Stomach smooth muscle (tissue), 2 donors: ENCODE measurements at regions not wholly inside any gene's neighbourhood (a gene's known extent, or its start where the extent isn't known, plus 50 kb on each side); places are given as distances from the start of the nearest gene placed in this dataset.

Experiments used
- H3K27ac ChIP-seq: one replicate; pipeline ENCODE4 v1.7.0; 2013; ENCODE audit warnings: mild to moderate bottlenecking, low read length, inconsistent platforms
- H3K27me3 ChIP-seq, 2 donors: one replicate each; pipeline ENCODE4 v1.7.0; 2013; ENCODE audit warnings: low read length in 2 of 2; ENCODE audit not compliant: insufficient read depth in 2 of 2, control insufficient read depth in 1 of 2
- H3K36me3 ChIP-seq, 2 donors: one replicate each; pipeline ENCODE4 v1.7.0; 2013; ENCODE audit warnings: low read length in 2 of 2; ENCODE audit not compliant: control insufficient read depth in 2 of 2, insufficient read depth in 2 of 2
- H3K4me1 ChIP-seq: one replicate; pipeline ENCODE4 v1.7.0; 2013; ENCODE audit warnings: low read length; ENCODE audit not compliant: control insufficient read depth, insufficient read depth
- H3K4me3 ChIP-seq, 2 donors: one replicate each; pipeline ENCODE4 v1.7.0; 2013; ENCODE audit warnings: low read length in 2 of 2
- H3K9ac ChIP-seq, 2 donors: one replicate each; pipeline ENCODE4 v1.7.0; 2013; ENCODE audit warnings: low read length in 2 of 2, mild to moderate bottlenecking in 1 of 2
- H3K9me3 ChIP-seq, 2 donors: one replicate each; pipeline ENCODE4 v1.7.0; 2013; ENCODE audit warnings: low read length in 2 of 2; ENCODE audit not compliant: control insufficient read depth in 2 of 2
- donor health status: healthy.
- donor health status: Pancreatic carcinoma.

- Histone ChIP-seq H3K4me1 (no peaks in the 10 kb centered on the region), H3K27me3 (no peaks in the 10 kb centered on the region), H3K36me3 (no peaks in the 10 kb centered on the region), H3K9ac (no peak overlapping the region), H3K4me3 (no peak overlapping the region), H3K9me3 (no peaks in the 10 kb centered on the region), H3K27ac (no peak overlapping the region)
These were observed 423.6 kb upstream of the NEGR1 start for GRCh38 chr1:72705921-72706320.

GRCh38 chr1:72704841-72705477 is 422.6 kb upstream of the NEGR1 start:
- no peaks in the 10 kb centered on the region for H3K4me1 ChIP-seq
- no peak overlapping the region for H3K27ac ChIP-seq
- H3K36me3 ChIP-seq = no peaks in the 10 kb centered on the region
- no peaks in the 10 kb centered on the region for H3K9me3 ChIP-seq
- H3K9ac ChIP-seq = no peak overlapping the region
- no peak overlapping the region for H3K4me3 ChIP-seq
- H3K27me3 ChIP-seq = no peaks in the 10 kb centered on the region

- H3K27me3 ChIP-seq = no peaks in the 10 kb centered on the region
- H3K36me3 ChIP-seq = no peaks in the 10 kb centered on the region
- H3K9me3 ChIP-seq = peaks cover 2 to 4% of the 10 kb centered on the region in 2 donors
- H3K4me3 ChIP-seq = no peak overlapping the region
- no peaks in the 10 kb centered on the region for H3K4me1 ChIP-seq
- H3K9ac ChIP-seq = no peak overlapping the region
- no peak overlapping the region for H3K27ac ChIP-seq
These were observed 415.1 kb upstream of the NEGR1 start for GRCh38 chr1:72697410-72697809.

- Histone ChIP-seq H3K36me3 (no peaks in the 10 kb centered on the region), H3K9me3 (peaks cover 2 to 4% of the 10 kb centered on the region in 2 donors), H3K9ac (no peak overlapping the region), H3K27me3 (no peaks in the 10 kb centered on the region), H3K27ac (no peak overlapping the region), H3K4me1 (no peaks in the 10 kb centered on the region), H3K4me3 (no peak overlapping the region)
These were observed 411.6 kb upstream of the NEGR1 start for GRCh38 chr1:72693899-72694298.

GRCh38 chr1:72693376-72693775 is 411.0 kb upstream of the NEGR1 start:
- no peaks in the 10 kb centered on the region for H3K36me3 ChIP-seq
- H3K4me3 ChIP-seq = no peak overlapping the region
- no peaks in the 10 kb centered on the region for H3K27me3 ChIP-seq
- H3K9me3 ChIP-seq = peaks cover 2 to 4% of the 10 kb centered on the region in 2 donors
- H3K27ac ChIP-seq = no peak overlapping the region
- H3K4me1 ChIP-seq = no peaks in the 10 kb centered on the region
- H3K9ac ChIP-seq = no peak overlapping the region

GRCh38 chr1:72690871-72691270 is 408.5 kb upstream of the NEGR1 start:
- H3K9ac ChIP-seq = no peak overlapping the region
- H3K9me3 ChIP-seq = peaks cover 2 to 4% of the 10 kb centered on the region in 2 donors
- no peak overlapping the region for H3K4me3 ChIP-seq
- H3K27ac ChIP-seq = no peak overlapping the region
- H3K36me3 ChIP-seq = no peaks in the 10 kb centered on the region
- no peaks in the 10 kb centered on the region for H3K27me3 ChIP-seq
- no peaks in the 10 kb centered on the region for H3K4me1 ChIP-seq

GRCh38 chr1:72678683-72679082 is 396.3 kb upstream of the NEGR1 start:
- H3K36me3 ChIP-seq = no peaks in the 10 kb centered on the region
- no peak overlapping the region for H3K9ac ChIP-seq

GRCh38 chr1:72670902-72671301 is 388.6 kb upstream of the NEGR1 start:
- Histone ChIP-seq H3K4me3 (no peak overlapping the region), H3K27ac (no peak overlapping the region), H3K27me3 (no peaks in the 10 kb centered on the region), H3K36me3 (no peaks in the 10 kb centered on the region), H3K9ac (no peak overlapping the region), H3K4me1 (no peaks in the 10 kb centered on the region), H3K9me3 (no peaks in the 10 kb centered on the region)

More at GRCh38 chr1:72678683-72679082, 396.3 kb upstream of the NEGR1 start:
- Histone ChIP-seq H3K27me3 (no peaks in the 10 kb centered on the region), H3K9me3 (no peaks in the 10 kb centered on the region), H3K4me1 (no peaks in the 10 kb centered on the region), H3K27ac (no peak overlapping the region), H3K4me3 (no peak overlapping the region)

- H3K27ac ChIP-seq = no peak overlapping the region
- no peaks in the 10 kb centered on the region for H3K27me3 ChIP-seq
- H3K9ac ChIP-seq = no peak overlapping the region
- no peaks in the 10 kb centered on the region for H3K36me3 ChIP-seq
- no peak overlapping the region for H3K4me3 ChIP-seq
- no peaks in the 10 kb centered on the region for H3K4me1 ChIP-seq
- no peaks in the 10 kb centered on the region for H3K9me3 ChIP-seq
These were observed 380.6 kb upstream of the NEGR1 start for GRCh38 chr1:72662918-72663317.

GRCh38 chr1:72650843-72651435 is 368.6 kb upstream of the NEGR1 start:
- Histone ChIP-seq H3K9me3 (no peaks in the 10 kb centered on the region), H3K4me3 (no peak overlapping the region), H3K27me3 (no peaks in the 10 kb centered on the region), H3K4me1 (no peaks in the 10 kb centered on the region), H3K36me3 (no peaks in the 10 kb centered on the region), H3K9ac (no peak overlapping the region), H3K27ac (no peak overlapping the region)

- Histone ChIP-seq H3K9ac (no peak overlapping the region), H3K27me3 (no peaks in the 10 kb centered on the region), H3K27ac (no peak overlapping the region), H3K9me3 (no peaks in the 10 kb centered on the region), H3K4me3 (no peak overlapping the region), H3K4me1 (no peaks in the 10 kb centered on the region), H3K36me3 (no peaks in the 10 kb centered on the region)
These were observed 367.7 kb upstream of the NEGR1 start for GRCh38 chr1:72649991-72650390.
